DMS 273 treated with DMSO at 0.1 percent for 48 hours (cell line): ENCODE measurements at regions not wholly inside any gene's neighbourhood (a gene's known extent, or its start where the extent isn't known, plus 50 kb on each side); places are given as distances from the start of the nearest gene placed in this dataset.

Experiments used
- DNase-seq: peaks from one replicate; lab custom pipeline; 2025; lab: John Stamatoyannopoulos, UW

- no peak for DNase-seq
Measured at GRCh38 chr3:63046580-63046979, 171.4 kb upstream of the CADPS start.

GRCh38 chr3:63047068-63047467 is 171.9 kb upstream of the CADPS start:
- no peak for DNase-seq

- DNase-seq: no peak
Measured at GRCh38 chr3:63048367-63049326, 173.4 kb upstream of the CADPS start.

GRCh38 chr3:63050548-63051177 is 175.4 kb upstream of the CADPS start:
- no peak for DNase-seq

DNA sequence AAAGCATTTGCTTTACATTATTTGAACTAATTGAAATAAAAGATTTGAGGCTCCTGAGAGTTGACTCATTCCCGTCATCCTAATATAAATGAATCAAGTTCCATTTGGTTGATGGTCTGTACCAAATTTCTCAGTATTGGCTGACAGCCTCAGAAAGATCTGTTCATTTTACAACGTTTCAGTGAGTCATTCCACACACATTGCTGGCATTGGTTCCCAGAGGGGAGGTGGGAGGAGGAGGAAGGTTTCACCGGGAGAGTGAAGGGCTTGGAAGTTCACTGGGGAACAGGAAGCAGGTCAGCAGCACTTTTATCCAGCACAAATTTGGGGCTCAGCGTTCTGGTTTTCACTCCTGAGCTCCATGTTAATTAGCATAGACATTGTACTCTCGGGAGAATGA is 176.7 kb upstream of the CADPS start:
- DNase-seq: no peak

- no peak for DNase-seq
Measured at GRCh38 chr3:63056932-63057331, 181.7 kb upstream of the CADPS start.

GRCh38 chr3:63060412-63060811 is 185.2 kb upstream of the CADPS start:
- no peak for DNase-seq

- DNase-seq: no peak
Measured at GRCh38 chr3:63061449-63061848, 186.2 kb upstream of the CADPS start.

- no peak for DNase-seq
Measured at GRCh38 chr3:63064209-63064755, 189.1 kb upstream of the CADPS start.

DNA sequence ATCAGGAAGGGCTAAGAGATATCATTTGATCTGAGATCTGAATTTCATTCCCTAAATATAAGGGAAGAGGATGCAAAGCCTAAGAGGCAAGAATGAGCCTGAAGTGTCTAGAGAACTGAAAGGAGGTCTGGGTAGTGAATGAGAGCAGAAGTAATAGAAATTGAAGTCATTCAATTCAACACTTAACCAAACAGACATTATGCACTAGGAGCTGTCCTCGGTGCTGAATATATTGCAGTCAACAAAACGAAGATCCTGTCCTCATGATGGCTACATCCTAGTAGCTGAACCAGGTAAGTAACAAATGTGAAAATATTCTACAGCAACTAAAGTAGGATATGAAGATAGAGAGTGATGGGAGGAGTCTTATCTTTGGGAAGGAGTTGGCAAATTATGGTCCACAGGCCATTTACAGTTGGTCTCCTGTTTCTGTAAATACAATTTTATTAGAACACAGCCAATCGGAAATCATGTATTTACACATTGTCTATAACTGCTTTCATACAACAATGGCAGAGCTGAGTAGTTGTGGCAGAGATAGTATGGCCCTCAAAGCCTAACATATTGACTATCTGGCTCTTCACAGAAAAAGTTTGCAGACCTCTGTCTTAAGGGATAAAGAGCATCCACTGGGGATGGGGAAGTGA is 192.9 kb upstream of the CADPS start:
- no peak for DNase-seq

- no peak for DNase-seq
Measured at GRCh38 chr3:63069806-63070475, 194.7 kb upstream of the CADPS start.

- DNase-seq: no peak
Measured at GRCh38 chr3:63070476-63070810, 195.2 kb upstream of the CADPS start.

DNA sequence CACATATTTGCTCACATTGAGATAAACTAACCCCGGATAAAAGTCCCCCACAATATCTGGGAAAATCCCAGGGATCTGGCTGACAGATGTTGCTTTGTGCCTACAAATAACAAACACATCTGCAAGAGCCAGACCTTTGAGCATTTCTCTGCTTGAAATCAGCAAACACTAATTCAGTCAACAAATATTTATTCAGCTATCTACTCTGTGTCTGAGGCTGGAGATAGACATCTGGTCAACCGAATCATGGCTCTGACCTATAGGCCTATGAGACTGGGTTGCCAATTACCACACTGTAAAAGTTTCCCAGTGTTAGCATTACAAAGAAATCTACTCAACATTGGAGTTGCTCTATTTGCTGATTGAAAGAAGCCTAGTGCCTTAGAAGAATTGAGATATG is 201.1 kb upstream of the CADPS start:
- DNase-seq: no peak

GRCh38 chr3:63086190-63086589 is 191.9 kb upstream of the SYNPR start:
- DNase-seq: no peak

DNA sequence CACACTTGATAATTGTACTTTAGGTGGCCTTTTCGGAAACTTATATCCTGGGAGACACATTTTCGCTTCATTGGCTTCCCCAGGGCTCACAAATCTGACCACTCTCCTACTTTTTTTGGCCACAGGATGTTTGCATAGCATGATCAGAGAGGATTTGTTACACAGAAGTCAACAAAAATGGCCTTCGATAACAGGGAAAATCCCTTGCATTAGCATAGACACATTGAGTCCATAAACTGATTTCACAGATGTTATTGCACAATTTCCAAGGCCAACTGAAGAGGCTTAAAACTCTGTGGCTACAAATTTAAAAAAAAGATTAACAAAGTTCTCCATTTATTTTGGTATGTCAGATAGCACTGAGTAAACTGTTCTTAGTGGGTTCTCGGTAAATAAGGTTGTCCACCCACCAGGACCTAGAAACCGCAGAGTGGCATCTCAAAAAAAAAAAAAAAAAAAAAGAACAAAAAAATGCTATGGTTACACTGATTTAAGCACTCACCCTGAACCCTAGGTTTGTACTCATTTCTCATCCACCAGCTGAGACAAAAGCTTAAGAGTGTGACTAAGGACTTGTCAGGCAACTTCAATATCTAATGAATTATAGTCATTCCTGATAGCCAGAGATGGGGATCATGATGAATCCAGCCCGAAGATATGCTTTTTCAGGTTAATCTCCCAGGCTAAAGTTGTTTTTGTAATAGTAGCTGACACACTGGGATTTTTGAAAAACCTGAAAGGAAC is 188.9 kb upstream of the SYNPR start:
- no peak for DNase-seq

GRCh38 chr3:63089751-63090132 is 188.4 kb upstream of the SYNPR start:
- DNase-seq: no peak

- DNase-seq: no peak
Measured at GRCh38 chr3:63090656-63091055, 187.5 kb upstream of the SYNPR start.

- DNase-seq: no peak
Measured at GRCh38 chr3:63092515-63092914, 185.6 kb upstream of the SYNPR start.

GRCh38 chr3:63094642-63095408 is 183.3 kb upstream of the SYNPR start:
- DNase-seq: no peak

DNA sequence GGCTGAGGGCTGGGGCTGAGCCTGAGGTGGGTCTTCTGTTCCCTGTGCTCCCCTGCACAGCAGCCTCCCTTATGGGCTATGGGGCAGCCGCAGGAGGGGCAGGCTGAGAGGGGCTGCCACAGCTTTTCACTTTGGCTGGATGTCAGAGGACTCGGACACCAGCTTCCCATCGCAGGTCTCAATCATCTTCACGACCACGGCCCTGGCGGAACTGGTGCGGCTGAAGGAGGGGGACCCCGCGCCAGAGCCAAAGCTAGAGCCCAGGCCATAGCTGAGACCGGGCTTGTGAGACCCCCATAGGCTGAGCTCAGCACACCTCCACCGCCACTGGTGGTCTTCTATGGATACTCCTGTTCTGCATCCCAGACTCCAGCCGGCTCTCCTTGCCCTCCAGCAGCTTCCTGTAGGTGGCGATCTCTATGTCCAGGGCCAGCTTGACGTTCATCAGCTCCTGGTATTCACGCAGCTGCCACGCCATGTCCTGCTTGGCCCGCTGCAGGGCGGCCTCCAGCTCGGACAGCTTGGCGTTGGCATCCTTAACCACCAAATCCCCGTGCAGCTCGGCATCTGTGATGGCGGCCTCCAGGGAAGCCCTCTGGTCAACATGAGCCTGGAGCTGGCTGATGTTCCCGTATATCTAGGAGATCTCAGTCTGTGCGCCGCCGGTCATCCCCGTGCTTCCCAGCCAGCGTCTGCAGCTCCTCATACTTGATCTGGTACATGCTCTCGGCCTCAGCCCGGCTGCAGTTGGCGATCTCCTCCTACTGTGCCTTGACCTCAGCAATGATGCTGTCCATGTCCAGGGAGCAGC is 181.7 kb upstream of the SYNPR start:
- no peak for DNase-seq
